GM19351 (cell line): ENCODE measurements at regions not wholly inside any gene's neighbourhood (a gene's known extent, or its start where the extent isn't known, plus 50 kb on each side); places are given as distances from the start of the nearest gene placed in this dataset.
"Not testable (repeated sequence)": the region's sequence is repeated elsewhere in the genome, so short reads cannot be mapped to it uniquely, and the experiment has no call there.

Source experiments
- ATAC-seq: cut with Tn5 transposase; IDR thresholded peaks from one replicate; pipeline ENCODE4 v1.9.1; 2021; ENCODE audit warnings: mild to moderate bottlenecking, moderate library complexity; ENCODE audit not compliant: unreplicated experiment

DNA sequence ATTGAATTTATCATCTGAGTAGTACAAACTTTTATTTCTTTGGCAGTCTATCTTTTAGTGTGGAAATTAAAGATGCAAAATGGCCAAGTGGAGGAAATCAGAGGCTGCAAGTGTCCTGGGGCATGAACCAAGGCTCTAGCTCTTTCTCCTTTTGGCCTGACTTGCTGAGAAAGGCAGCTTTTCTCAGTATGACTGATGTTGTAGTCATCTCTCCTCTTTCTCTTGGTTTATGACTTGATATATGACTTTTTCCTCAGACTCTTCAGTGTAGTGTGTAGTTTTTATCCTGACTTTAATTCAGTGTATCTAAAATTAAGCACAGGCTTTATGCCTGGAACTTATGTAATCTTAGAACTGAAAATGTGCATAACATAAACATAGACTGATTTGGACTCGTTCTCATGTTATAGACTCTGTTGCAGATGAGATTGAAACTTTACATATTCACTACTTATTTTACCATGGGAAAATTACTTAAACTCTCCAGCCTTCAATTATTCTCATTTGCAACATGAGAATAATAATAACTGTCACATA, 65.7 kb downstream of the SLITRK5 start:
- ATAC-seq: no peak

DNA sequence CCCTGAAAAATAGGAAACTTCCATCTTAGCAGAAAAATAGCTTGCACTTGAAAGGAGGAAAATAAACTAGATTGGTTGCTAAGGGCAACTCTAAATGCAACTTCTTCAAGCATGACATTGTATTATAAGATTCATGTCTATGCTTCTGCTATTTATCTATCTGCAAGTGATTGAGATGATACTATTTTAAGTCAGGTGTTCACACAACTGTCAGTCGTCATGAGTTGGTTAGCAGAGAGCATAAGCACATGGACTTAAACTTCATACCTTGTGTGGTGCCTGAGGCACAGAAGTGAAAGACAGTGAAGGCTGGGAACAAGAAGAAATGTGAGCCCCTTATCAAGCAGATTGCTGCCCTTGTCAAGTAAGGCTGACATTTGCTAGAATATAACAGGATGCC, 82.9 kb downstream of the SLITRK5 start:
- ATAC-seq: no peak

DNA sequence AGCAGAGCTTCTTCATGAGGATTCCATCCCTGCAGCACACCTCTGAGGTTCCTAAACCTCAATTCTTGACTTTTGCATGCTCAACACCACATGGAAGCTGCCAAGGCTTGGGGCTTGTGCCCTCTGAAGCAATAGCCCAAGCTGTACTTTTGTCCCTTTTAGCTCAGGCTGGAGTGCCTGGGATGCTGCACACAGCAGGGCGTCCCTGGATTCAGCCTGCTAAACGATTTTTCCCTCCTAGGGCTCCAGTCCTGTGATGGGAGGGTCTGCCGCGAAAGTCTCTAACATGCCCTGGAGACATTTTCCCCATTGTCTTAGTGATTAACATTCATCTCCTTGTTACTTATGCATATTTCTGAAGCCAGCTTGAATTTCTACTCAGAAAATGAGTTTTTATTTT, 98.3 kb downstream of the SLITRK5 start:
- ATAC-seq: no peak

DNA sequence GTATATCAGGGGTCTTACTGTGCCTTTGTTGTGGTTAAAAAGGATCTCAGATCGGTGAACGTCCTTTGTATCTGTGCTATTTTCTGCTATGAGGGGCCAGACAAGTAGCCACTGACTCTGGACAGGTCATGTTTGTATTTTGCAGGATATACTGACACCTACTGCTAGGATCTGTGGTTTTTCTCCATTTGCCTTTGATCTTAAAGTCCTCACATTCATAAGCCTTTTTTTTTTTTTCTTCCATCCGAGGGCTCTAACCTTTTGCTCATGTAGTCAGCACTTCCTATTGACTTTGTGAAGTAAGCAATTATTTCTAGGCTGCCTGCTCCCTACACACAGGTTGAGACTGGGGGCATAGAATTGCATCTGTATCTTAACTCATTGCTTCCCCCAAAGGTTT, 106.2 kb downstream of the SLITRK5 start:
- no peak for ATAC-seq

DNA sequence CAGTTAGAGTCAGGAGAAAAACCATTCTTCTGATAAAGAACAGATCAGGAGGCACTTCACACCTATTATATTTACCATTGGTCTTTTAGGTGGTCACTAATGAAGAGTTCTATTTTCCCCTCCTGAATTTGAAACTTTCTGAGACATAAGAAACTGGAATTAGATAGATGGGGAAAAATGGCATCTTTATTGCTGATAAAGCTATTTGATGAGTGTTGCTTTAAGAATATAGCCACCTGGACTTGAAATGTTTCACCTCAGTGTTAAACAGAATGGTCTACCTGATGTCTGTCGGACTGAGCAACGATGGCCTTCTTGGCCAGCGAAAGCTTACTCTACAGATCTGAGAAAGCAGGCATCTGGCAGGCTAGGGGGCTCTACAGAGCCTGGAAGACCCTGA, 107.0 kb downstream of the SLITRK5 start:
- ATAC-seq: no peak

DNA sequence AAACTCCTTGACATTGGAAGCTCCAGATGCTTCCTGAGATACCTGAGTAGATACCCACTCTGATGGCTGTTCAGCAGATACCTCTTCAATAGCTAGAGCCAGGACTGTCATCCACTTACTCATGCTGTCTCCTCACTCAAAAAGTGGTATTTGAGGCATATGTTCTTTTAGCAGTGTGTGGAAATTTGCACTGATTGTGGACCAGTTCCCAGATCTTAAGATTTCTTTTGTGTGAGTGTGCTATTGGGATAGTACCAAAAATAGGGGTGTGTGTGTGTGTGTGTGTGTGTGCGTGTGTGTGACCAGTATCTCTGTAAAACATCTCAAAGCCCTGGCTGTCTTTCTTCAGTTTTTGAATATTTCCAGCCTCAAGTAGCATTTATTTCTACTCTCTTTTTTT, 108.3 kb downstream of the SLITRK5 start:
- no peak for ATAC-seq

DNA sequence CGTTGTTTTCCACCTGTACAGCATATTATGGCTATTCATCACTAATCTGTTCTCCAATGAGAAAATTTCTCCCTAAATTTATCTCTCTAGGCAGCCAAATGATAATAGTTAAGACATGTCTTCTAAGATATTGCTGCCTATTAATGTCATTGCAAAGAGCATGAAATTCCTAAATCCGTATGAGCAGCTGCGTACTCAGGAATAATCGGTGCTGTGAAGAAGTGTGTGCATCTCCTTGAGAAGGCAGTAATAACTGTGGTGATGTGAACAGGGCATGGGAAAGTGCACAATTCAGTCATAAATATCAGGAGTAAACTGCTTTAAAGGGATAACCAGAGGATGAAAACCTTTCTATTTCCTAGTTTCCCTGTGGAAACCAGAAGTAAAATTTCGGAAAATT, 112.2 kb downstream of the SLITRK5 start:
- ATAC-seq: no peak

DNA sequence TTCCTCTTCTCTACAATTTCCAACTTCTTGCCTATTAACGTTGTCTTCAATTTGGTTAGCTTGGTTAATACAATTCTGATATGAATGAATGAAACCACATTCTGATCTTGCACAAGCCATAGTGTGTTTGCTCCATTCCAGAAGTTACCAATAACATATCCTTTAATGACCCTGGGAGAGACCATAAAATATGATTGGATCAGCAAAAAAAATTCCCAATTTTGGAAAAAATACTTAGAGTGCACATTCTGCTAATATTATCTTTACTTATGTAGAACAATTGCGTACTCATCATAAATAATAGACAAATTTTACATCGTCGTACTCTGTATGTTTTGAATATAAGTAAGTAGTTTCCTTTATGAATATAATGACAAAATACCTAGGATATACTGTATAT, 117.2 kb downstream of the SLITRK5 start:
- no peak for ATAC-seq

DNA sequence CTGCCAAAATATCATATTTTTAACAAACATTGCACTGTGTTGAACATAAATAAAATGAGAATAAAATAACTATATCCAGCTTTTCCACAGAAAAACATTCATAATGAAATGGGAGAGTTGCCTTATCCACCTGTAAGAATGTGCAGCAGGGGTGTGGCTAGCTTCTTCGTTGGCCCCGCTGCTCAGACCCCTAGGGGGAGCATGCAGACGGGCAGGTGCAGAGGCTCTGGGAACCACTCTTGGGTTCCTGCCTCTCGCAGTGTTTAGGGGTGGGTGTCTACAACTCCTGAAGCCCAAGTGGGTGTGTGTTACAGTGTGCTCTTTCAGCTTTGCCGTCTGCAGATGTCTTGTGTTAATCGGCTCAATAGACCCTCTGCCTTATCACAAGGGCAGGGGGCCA, 121.7 kb downstream of the SLITRK5 start:
- no peak for ATAC-seq

DNA sequence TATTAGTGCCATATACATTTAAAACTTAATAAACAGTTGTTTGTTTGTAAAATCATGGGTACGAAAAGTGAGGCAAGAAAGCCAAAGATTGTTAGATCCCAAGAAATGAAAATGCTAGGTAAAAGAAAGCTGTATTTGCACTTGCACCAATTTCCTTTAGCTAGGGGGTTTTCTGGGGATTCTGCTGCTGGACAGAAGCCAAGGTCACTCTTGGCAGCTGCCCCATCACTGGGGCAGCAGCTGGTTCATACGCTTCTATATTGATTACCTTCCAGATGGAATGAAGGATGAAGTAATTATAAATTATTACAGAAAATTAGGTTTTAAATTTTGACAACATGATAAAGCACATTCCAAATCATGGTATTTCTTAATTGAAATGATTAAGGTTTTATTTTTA, 127.4 kb downstream of the SLITRK5 start:
- ATAC-seq: no peak

DNA sequence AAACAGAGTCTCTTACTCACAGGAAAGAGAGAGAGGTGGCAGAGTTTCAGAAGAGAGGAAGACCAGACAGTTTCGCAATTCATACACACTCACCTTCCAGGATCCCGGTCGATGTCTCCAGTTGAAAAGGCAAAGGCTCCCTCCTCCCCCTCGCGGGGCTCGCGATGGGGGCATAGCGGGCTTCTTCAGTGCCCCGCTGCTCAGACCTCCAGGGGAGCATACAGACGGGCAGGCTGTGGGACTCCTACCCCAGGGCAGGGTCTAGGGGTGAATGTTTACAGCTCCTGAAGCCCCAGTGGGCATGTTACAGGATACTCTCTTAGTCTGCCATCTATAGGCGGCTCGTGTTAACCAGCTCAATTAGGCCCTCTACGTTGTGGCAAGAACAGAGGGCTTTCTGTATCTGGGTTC, 139.2 kb downstream of the SLITRK5 start:
- ATAC-seq: no peak

DNA sequence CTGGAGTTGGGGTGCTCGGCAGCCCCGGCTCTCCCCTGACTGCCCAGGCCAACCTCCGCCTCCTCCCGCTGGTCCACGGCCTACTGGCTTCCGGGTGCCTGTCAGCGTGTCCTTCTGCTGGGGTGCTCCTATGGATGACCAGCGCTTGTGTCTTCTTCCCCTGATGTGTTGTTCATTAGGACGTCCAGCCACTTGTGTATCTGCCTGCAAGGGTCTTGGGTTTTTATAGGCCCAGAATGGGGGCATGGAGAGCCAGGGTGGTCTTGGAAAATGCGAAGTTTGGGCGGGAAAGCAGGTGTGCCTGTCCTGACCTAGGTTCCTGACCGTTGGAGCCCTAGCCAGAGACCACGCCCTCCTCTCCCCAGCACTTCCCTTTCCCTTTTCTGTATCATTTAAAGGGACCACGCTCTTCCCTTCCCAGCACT, 139.8 kb downstream of the SLITRK5 start:
- no peak for ATAC-seq

DNA sequence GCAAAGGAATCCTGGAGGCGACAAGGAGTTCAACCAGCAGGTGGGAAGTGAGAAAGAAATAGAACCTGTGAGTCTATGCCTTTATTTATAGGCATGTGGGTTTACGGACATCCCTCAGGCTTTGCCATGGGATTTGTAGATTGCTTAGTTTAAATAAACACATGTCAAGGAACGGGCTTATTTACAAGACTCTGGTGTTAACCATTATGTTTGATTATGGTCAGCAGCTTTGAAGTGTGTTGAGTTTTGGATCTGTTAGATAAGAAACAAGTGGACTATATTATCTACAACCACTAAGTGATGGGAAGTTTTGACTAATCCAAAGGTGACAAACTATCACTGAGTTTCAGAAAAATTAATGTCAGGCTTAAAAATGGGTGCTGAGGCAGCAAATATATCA, 143.2 kb downstream of the SLITRK5 start:
- no peak for ATAC-seq

DNA sequence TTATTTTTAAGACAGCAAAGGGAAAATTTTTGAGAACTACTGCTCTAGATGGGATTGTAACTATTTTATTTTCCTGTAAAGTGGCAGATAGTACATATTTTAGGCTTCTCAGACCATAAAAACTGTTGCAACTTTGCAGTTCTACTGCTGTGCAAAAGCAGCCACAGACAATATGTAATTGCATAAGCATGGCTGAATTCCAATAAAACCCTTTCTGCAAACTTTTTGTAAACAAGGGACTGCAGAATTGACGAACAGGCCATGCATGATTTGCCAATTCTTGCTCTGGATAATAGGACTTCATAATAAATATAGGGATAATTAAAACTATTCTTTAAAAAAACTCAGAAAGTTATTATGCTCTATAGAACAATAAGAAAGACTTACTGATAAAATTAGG, 149.1 kb downstream of the SLITRK5 start:
- no peak for ATAC-seq

DNA sequence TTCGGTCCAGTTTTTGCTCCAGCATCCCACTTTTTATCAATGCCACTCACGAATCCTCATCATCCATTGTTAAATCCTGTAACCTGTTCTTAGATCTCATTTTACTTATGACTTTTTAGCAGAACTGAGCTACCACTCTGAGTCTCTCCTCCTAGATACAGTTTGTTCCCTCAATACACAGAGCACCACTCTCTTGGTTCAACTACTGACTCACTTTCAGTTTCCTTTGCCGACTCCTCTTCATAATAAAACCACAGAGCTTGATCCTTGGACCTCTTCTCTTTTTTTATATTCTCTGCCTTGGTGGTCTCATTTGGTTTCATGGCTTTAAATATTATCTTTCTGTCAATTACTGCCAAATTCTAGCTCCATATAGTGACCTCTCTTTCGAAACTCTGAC, 150.3 kb downstream of the SLITRK5 start:
- no peak for ATAC-seq

DNA sequence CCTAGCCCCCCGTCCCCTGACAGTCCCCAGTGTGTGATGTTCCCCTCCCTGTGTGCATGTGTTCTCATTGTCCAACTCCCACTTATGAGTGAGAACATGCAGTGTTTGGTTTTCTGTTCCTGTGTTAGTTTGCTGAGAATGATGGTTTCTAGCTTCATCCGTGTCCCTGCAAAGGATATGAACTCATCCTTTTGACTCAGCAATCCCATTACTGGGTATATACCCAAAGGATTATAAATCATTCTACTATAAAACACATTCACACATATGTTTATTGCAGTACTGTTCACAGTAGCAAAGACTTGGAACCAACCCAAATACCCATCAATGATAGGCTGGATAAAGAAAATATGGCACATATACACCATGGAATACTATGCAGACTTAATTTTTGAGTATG, 155.1 kb downstream of the SLITRK5 start:
- ATAC-seq: not testable (repeated sequence)

DNA sequence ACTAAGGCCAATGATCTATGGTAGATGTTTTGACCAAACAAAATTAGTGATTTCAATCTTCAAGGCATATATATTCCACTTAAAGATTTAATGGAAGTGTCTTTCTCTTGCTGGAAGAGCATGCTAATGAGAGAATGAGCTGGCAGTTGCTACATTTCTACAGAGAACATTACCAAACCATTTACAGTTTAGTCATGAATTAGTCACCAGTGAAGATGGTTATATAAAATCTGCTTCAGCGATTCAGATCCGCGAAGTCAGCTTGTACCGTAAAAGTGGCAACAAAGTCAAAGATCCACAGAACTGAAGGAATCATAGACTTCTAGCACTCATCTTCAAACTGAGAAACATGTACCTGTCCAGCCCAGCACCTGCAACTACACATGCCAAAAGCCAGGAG, 156.3 kb downstream of the SLITRK5 start:
- no peak for ATAC-seq

DNA sequence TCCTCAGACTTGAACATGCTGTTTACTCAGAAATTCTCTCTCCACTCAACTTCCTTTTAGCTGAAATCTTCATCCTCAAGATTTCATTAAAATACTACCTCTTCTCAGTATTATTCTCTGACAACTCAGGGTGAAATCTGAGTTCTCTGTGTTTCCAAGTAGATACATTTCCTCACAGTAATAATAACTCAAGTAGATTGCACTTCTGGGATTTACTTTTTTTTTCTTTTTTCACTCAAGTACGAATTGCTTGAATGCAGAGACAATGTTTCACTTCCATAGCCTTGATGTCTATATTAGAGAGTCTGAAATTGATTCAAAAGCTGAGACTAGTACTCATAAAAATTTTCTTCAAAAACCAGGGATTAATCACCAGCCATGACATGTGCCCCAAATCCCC, 166.4 kb downstream of the SLITRK5 start:
- no peak for ATAC-seq

DNA sequence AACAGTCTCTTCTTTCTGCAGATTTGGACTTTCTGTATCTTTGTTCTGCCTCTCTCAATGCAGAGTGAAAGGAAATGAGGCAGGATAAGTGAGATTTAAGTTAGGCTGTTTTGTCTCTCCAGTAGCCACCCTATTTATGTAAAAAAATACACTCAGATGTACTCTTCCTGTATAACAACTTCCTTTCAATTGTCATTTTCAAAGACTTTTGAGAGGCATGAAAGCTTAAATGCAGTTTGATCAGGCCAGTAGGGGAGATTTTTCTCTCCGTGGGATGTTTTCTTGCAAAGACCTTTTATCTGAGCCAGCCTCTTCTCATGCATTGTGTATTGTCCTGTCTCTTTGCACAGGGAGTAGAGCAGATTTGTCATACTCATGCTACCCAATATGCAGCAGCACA, 166.8 kb downstream of the SLITRK5 start:
- ATAC-seq: no peak

DNA sequence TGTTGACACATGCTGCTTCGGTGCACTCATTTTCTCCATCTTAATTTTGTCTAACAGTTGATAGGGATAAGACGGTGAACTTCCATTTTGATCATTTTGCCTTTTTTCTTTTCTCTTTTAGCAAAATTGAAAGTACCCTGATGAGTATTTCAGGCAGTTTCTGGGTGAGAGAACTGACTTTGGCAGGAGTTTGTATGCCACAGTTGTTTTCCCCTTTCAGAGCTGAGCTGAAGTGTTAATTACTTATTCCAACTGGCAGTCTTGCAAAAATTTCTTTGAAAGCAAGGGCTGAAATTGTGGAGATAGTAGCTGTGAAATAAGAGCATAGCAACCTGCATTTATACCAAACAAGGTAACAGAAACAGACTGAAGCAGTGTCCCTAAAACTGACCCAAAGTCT, 180.2 kb downstream of the SLITRK5 start:
- no peak for ATAC-seq

DNA sequence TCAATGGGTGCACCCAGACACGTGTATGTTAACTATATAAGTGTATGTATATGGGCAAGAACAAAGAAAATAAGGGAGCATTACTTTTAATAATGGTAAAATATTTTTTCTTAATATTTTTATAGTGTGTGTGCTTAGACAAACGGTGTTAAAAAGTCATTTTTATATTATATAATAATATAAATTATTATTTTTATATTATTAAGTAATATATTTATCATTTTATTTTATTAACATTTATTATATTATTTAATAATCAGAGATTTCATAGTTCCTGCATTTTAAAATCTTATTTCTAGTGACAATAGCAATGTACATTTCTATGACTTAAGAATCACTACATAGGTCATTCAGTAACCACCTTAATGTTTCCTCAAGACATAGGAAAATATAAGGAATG, 184.4 kb downstream of the SLITRK5 start:
- no peak for ATAC-seq

DNA sequence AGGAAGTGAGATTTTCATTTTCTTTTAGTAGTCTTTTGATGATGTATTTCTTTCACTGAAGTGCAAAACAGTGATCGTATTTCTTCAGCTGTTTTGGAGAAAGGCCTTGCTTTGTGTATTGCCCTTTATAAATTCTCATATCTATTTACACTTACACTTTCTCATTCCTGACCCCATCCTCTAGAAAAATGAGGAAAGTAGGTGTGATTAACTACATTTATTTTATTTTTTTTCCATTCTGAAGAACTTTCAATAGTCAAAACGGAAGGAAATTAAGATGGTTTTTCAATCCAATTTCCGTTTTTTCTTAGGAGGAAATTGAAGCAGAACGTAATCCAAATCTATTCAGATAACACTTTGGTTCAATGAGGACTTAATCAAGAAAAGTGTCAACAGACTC, 188.1 kb downstream of the SLITRK5 start:
- no peak for ATAC-seq

DNA sequence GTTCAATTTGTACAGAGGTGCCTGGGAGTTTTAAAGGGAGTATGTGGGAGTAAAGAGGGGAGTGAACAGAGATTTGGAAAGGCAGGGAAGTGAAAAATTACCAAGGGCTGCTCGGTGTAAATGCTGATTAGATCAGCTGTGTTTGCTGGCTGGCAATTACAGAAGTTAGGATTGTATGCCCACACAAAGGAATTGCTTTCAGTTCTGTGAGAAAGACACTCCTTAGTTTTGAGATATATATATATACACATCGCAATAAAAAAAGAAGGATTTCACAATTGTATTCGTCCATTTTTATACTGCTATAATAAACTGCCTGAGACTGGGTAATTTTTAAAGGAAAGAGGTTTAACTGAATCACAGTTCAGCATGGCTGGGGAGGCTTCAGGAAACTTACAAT, 196.3 kb downstream of the SLITRK5 start:
- no peak for ATAC-seq

DNA sequence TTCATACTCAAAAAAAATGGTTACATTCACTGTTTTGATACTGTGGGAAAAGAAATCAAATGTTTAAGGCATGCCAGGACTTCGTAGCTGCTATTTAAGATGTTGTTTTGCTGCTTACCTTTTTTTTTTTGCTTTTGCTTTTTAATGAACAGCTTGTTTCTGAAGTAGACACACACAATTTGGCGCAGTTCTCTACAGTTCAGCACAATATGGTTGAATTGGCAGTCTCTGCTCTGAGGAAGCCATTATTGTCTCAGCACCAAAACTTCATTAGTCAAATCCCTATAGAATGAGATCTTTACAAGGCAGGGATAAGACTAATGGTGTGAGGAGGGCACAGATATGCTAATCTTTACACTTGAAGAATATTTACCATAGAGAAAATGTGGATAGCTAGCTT, 197.6 kb downstream of the SLITRK5 start:
- ATAC-seq: no peak
